ENCODE measurements at regions not wholly inside any gene's neighbourhood (a gene's known extent, or its start where the extent isn't known, plus 50 kb on each side); places are given as distances from the start of the nearest gene placed in this dataset.

DNA sequence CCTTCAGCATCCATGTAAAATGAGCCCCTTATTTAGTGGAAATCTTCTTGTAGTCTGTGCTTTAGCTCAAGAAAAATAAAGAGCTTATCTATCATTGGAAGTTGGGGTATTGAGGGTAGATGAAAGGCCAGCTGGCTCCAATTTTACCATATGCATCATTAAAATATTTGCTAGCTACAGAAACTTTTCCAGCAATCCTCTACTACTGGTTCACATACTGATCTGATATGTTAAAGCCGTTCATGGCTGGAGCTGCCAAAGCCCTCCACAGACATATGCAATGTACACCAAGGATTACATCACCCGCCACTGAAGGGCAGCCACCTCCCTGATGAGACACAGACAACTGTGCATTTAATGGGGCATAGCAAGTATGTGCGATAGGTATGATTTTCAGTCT, 1205.3 kb downstream of the GALC start:
- 75% methylated on average over 3 of the region's 3 CpGs for WGBS
- no peak overlapping the region for H3K9ac ChIP-seq (ENCODE audit: low read depth in 1 of 2, low read length in 2 of 2)
- H3K4me3 ChIP-seq (ENCODE audit: low read depth in 1 of 3, low read length in 3 of 3): no peak overlapping the region
- no peaks in the 10 kb centered on the region for H3K9me3 ChIP-seq (ENCODE audit: control insufficient read depth in 4 of 4, low read length in 3 of 4)
- no peaks in the 10 kb centered on the region for H3K36me3 ChIP-seq (ENCODE audit: control insufficient read depth in 4 of 4, insufficient read depth in 3 of 4, low read depth in 1 of 4, low read length in 3 of 4)
- no peak for TF ChIP-seq EGR1 (IDR thresholded peaks at IDR 0.05; ENCODE audit: low read depth in 2 of 2)
- no peak for TF ChIP-seq JUND (IDR thresholded peaks at IDR 0.05)
- no peak for TF ChIP-seq TAF1 (conservative IDR thresholded peaks at IDR 0.05)
- TF ChIP-seq RXRA (IDR thresholded peaks at IDR 0.05): no peak
- TF ChIP-seq, protein P1, sequence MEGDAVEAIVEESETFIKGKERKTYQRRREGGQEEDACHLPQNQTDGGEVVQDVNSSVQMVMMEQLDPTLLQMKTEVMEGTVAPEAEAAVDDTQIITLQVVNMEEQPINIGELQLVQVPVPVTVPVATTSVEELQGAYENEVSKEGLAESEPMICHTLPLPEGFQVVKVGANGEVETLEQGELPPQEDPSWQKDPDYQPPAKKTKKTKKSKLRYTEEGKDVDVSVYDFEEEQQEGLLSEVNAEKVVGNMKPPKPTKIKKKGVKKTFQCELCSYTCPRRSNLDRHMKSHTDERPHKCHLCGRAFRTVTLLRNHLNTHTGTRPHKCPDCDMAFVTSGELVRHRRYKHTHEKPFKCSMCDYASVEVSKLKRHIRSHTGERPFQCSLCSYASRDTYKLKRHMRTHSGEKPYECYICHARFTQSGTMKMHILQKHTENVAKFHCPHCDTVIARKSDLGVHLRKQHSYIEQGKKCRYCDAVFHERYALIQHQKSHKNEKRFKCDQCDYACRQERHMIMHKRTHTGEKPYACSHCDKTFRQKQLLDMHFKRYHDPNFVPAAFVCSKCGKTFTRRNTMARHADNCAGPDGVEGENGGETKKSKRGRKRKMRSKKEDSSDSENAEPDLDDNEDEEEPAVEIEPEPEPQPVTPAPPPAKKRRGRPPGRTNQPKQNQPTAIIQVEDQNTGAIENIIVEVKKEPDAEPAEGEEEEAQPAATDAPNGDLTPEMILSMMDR (IDR thresholded peaks at IDR 0.05; ENCODE audit: low read depth, low read length, missing input control): no peak
- TF ChIP-seq FOXA2 (IDR thresholded peaks at IDR 0.05): no peak
- no peak for TF ChIP-seq RAD21 (IDR thresholded peaks at IDR 0.05)
- TF ChIP-seq FOXA1 (IDR thresholded peaks at IDR 0.05): no peak
- TF ChIP-seq, protein P2, sequence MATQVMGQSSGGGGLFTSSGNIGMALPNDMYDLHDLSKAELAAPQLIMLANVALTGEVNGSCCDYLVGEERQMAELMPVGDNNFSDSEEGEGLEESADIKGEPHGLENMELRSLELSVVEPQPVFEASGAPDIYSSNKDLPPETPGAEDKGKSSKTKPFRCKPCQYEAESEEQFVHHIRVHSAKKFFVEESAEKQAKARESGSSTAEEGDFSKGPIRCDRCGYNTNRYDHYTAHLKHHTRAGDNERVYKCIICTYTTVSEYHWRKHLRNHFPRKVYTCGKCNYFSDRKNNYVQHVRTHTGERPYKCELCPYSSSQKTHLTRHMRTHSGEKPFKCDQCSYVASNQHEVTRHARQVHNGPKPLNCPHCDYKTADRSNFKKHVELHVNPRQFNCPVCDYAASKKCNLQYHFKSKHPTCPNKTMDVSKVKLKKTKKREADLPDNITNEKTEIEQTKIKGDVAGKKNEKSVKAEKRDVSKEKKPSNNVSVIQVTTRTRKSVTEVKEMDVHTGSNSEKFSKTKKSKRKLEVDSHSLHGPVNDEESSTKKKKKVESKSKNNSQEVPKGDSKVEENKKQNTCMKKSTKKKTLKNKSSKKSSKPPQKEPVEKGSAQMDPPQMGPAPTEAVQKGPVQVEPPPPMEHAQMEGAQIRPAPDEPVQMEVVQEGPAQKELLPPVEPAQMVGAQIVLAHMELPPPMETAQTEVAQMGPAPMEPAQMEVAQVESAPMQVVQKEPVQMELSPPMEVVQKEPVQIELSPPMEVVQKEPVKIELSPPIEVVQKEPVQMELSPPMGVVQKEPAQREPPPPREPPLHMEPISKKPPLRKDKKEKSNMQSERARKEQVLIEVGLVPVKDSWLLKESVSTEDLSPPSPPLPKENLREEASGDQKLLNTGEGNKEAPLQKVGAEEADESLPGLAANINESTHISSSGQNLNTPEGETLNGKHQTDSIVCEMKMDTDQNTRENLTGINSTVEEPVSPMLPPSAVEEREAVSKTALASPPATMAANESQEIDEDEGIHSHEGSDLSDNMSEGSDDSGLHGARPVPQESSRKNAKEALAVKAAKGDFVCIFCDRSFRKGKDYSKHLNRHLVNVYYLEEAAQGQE (IDR thresholded peaks at IDR 0.05): no peak
- no peak for TF ChIP-seq NR2F2 (IDR thresholded peaks at IDR 0.05)
- DNase-seq (ENCODE audit: low spot score): no peak
- H3K27ac ChIP-seq (ENCODE audit: low read depth in 1 of 2, low read length in 2 of 2): no peak overlapping the region
- H3K4me1 ChIP-seq (ENCODE audit: control insufficient read depth in 4 of 4, insufficient read depth in 4 of 4, low read length in 3 of 4): peaks cover 0 to 5% (median 0%) of the 10 kb centered on the region in 4 donors
- H3K27me3 ChIP-seq (ENCODE audit: control insufficient read depth in 4 of 4, insufficient read depth in 4 of 4, low read length in 3 of 4): no peaks in the 10 kb centered on the region

DNA sequence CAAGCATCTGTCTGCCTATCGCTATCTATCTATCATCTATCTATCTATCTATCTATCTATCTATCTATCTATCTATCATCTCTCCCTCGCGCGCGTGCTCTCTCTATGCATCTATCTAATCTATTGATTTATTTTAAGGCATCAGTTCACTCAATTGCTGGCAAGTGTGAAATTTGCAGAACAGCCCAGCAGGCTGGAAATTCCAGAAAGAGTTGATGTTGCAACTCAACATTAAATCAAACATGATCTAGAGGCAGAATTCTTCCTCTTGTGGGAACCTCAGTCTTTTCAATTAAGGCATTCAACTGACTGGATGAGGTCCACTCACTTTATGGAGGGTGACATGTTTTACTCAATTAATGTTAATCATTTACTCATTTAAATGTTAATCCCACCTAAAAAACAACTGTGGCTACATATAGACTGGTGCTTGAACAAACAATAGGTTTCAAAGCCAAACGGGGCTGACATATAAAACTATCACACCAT, 1210.8 kb downstream of the GALC start:
- Histone ChIP-seq H3K36me3 (ENCODE audit: control insufficient read depth in 4 of 4, insufficient read depth in 3 of 4, low read depth in 1 of 4, low read length in 3 of 4) (no peaks in the 10 kb centered on the region), H3K4me1 (ENCODE audit: control insufficient read depth in 4 of 4, insufficient read depth in 4 of 4, low read length in 3 of 4) (peaks cover 1 to 41% (median 24%) of the 10 kb centered on the region in 4 donors), H3K27me3 (ENCODE audit: control insufficient read depth in 4 of 4, insufficient read depth in 4 of 4, low read length in 3 of 4) (no peaks in the 10 kb centered on the region), H3K9me3 (ENCODE audit: control insufficient read depth in 4 of 4, low read length in 3 of 4) (no peaks in the 10 kb centered on the region), H3K4me3 (ENCODE audit: low read depth in 1 of 3, low read length in 3 of 3) (no peak overlapping the region), H3K27ac (ENCODE audit: low read depth in 1 of 2, low read length in 2 of 2) (no peak overlapping the region), H3K9ac (ENCODE audit: low read depth in 1 of 2, low read length in 2 of 2) (no peak overlapping the region)
- no peak for DNase-seq (ENCODE audit: low spot score)
- WGBS: 46% methylated on average over 6 of the region's 6 CpGs
- TF ChIP-seq, protein P3, sequence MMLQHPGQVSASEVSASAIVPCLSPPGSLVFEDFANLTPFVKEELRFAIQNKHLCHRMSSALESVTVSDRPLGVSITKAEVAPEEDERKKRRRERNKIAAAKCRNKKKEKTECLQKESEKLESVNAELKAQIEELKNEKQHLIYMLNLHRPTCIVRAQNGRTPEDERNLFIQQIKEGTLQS (IDR thresholded peaks at IDR 0.05): no peak
- TF ChIP-seq EGR1 (IDR thresholded peaks at IDR 0.05; ENCODE audit: low read depth in 2 of 2) (no peak), RAD21 (IDR thresholded peaks at IDR 0.05) (peak in 1 of 2 donors; percentile 41), RXRA (IDR thresholded peaks at IDR 0.05) (no peak)
- TF ChIP-seq, protein P2 (IDR thresholded peaks at IDR 0.05): no peak
